Activated CD8-positive, alpha-beta T cell treated with anti-CD3 and anti-CD28 coated beads for 36 hours (primary cell): ENCODE measurements at regions not wholly inside any gene's neighbourhood (a gene's known extent, or its start where the extent isn't known, plus 50 kb on each side); places are given as distances from the start of the nearest gene placed in this dataset.

Experiments used
- ATAC-seq: fragments of 200-7000 bp; cut with Tn5 transposase; one replicate; pipeline ENCODE4 v1.10.0; 2021; ENCODE audit warnings: mild to moderate bottlenecking, moderate library complexity
- CTCF ChIA-PET: fragments of 350-600 bp; sonication (Branson Sonifier 250); formaldehyde crosslinking; loops from one replicate; lab custom pipeline; 2021; ENCODE audit warnings: antibody characterized with exemption; lab: Charles Lee
- POLR2A ChIA-PET: fragments of 350-600 bp; sonication (Branson Sonifier 250); formaldehyde crosslinking; loops from one replicate; lab custom pipeline; 2021; ENCODE audit warnings: antibody characterized with exemption; lab: Charles Lee
- DNase-seq: peaks from one replicate; pipeline ENCODE4 v3.0.0-alpha.2; 2020
- H3K27ac Mint-ChIP-seq: one replicate; pipeline ENCODE4 v1.8.0; 2021; ENCODE audit warnings: mild to moderate bottlenecking, mixed read lengths
- H3K27me3 Mint-ChIP-seq: one replicate; pipeline ENCODE4 v1.8.0; 2021; ENCODE audit warnings: mixed read lengths
- H3K36me3 Mint-ChIP-seq: one replicate; pipeline ENCODE4 v1.8.0; 2021; ENCODE audit warnings: low read depth, mixed read lengths
- H3K4me1 Mint-ChIP-seq: one replicate; pipeline ENCODE4 v1.8.0; 2021; ENCODE audit warnings: low read depth, mixed read lengths
- H3K4me3 Mint-ChIP-seq: one replicate; pipeline ENCODE4 v1.8.0; 2021; ENCODE audit warnings: mild to moderate bottlenecking, moderate library complexity, mixed read lengths
- H3K9me3 Mint-ChIP-seq: one replicate; pipeline ENCODE4 v1.8.0; 2021; ENCODE audit warnings: mixed read lengths
- intact Hi-C: fragments of 100-400 bp; cut with micrococcal nuclease; formaldehyde crosslinking; loops from one replicate; pipeline ENCODE4 v1.10.0; 2022
- TF ChIP-seq, protein P1 (sequence below): fragments of 200-600 bp; IDR thresholded peaks from one replicate; pipeline ENCODE4 v1.8.0; 2022; ENCODE audit warnings: antibody characterized with exemption, mild to moderate bottlenecking

GRCh38 chr2:238969857-238970256 is 122.0 kb downstream of the TWIST2 start:
- H3K4me3 Mint-ChIP-seq = no peak overlapping the region
- TF ChIP-seq, protein P1, sequence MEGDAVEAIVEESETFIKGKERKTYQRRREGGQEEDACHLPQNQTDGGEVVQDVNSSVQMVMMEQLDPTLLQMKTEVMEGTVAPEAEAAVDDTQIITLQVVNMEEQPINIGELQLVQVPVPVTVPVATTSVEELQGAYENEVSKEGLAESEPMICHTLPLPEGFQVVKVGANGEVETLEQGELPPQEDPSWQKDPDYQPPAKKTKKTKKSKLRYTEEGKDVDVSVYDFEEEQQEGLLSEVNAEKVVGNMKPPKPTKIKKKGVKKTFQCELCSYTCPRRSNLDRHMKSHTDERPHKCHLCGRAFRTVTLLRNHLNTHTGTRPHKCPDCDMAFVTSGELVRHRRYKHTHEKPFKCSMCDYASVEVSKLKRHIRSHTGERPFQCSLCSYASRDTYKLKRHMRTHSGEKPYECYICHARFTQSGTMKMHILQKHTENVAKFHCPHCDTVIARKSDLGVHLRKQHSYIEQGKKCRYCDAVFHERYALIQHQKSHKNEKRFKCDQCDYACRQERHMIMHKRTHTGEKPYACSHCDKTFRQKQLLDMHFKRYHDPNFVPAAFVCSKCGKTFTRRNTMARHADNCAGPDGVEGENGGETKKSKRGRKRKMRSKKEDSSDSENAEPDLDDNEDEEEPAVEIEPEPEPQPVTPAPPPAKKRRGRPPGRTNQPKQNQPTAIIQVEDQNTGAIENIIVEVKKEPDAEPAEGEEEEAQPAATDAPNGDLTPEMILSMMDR = no peak
- no peaks in the 10 kb centered on the region for H3K36me3 Mint-ChIP-seq
- H3K9me3 Mint-ChIP-seq = peaks cover 2% of the 10 kb centered on the region
- ATAC-seq = no peak
- no peak for DNase-seq
- peaks cover 9% of the 10 kb centered on the region for H3K27me3 Mint-ChIP-seq
- intact Hi-C loops = no loop called here
- POLR2A ChIA-PET = no interaction called here
- CTCF ChIA-PET = no interaction called here
- H3K4me1 Mint-ChIP-seq = no peaks in the 10 kb centered on the region
- no peak overlapping the region for H3K27ac Mint-ChIP-seq

GRCh38 chr2:238970553-238971081 is 122.7 kb downstream of the TWIST2 start:
- TF ChIP-seq, protein P1 = peak; percentile 97
- Mint-ChIP-seq H3K36me3 (no peaks in the 10 kb centered on the region), H3K27me3 (peaks cover 9% of the 10 kb centered on the region), H3K4me1 (no peaks in the 10 kb centered on the region), H3K27ac (no peak overlapping the region), H3K9me3 (peaks cover 7% of the 10 kb centered on the region), H3K4me3 (no peak overlapping the region)
- intact Hi-C loops = no loop called here
- CTCF ChIA-PET = interaction anchor here (0.6 to 0.8 kb wide), 2 partner anchors 12 to 153 kb away, joined by 3 to 4 read pairs; no protein-coding TSS in a partner anchor
- DNase-seq (peak; percentile 52), ATAC-seq (peak; percentile 89)
- POLR2A ChIA-PET = no interaction called here

DNA sequence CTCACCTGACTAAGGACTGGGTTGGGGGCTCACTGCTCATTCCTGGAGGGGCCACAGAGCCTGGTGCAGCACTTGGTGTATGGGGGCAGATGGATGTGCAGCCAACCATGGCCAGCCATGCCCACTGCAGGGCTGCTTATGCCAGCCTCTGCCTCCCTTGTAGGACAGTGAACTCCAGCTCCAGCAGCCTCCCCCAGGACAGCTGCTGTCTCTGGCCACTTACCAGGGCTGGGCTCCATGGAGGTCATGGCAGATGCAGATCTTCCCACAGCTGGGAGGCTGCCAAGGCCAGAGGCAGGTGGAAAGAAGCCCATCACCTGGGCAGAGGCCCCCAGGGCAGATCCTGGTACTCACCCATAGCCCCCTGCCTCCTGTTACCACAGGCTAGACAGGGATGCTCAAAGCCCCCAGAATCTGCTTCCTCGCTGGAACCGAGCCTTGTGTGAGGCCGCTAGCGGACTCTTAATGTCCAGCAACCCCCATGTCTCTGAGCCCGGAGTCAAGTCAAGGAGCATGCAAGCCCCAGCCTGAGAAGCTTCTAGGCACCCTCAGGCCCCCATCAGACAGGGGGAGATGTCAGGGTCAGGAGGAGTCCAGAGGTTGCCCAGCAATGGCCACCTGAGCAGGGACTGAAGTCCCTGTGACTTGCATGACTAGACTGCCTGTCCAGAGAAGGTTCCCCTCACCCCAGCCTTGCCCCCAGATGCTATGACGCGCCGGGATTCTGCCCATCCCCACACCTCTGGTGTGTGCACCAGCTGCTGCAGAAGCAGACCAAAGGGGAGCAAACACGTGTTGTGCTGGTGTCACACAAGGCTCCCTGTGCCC is 123.6 kb downstream of the TWIST2 start:
- TF ChIP-seq, protein P1 = no peak
- intact Hi-C loops = no loop called here
- Mint-ChIP-seq H3K27ac (no peak overlapping the region), H3K4me1 (no peaks in the 10 kb centered on the region), H3K36me3 (no peaks in the 10 kb centered on the region), H3K9me3 (peaks cover 7% of the 10 kb centered on the region), H3K27me3 (peaks cover 9% of the 10 kb centered on the region), H3K4me3 (no peak overlapping the region)
- ChIA-PET POLR2A (no interaction called here), CTCF (interaction anchor here (0.6 kb wide), 1 partner anchor 154 kb away, joined by 4 read pairs; no protein-coding TSS in a partner anchor)
- ATAC-seq (no peak), DNase-seq (no peak)

DNA sequence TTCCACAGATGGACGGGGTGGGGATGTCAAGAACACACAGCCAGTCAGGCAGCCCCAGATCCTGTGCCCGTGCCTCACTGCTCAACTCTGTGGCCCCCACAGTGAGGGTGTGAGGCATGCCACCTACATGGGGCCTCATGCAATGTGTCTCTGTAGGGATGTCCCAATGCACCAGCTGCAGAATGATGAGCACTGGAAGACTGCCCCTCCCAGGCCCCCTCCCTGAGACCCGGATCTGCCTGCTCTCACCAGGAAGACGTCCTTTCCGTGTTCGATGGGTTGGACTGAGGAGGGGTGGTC is 124.2 kb downstream of the TWIST2 start:
- no peak overlapping the region for H3K27ac Mint-ChIP-seq
- H3K4me3 Mint-ChIP-seq = no peak overlapping the region
- ChIA-PET POLR2A (no interaction called here), CTCF (interaction anchor here (1.5 kb wide), 1 partner anchor 12 kb away, joined by 7 read pairs; no protein-coding TSS in a partner anchor)
- H3K9me3 Mint-ChIP-seq = peaks cover 7% of the 10 kb centered on the region
- H3K36me3 Mint-ChIP-seq = no peaks in the 10 kb centered on the region
- ATAC-seq (no peak), DNase-seq (no peak)
- no peaks in the 10 kb centered on the region for H3K4me1 Mint-ChIP-seq
- intact Hi-C loops = no loop called here
- H3K27me3 Mint-ChIP-seq = peaks cover 9% of the 10 kb centered on the region
- TF ChIP-seq, protein P1 = no peak
